Adrenal gland (tissue), 9 donors: ENCODE measurements at regions not wholly inside any gene's neighbourhood (a gene's known extent, or its start where the extent isn't known, plus 50 kb on each side); places are given as distances from the start of the nearest gene placed in this dataset.

ENCODE experiments used
- DNase-seq, 7 donors: peaks; one replicate each; pipeline ENCODE4 v3.0.0-alpha.2; 2019 to 2020
- H3K27ac ChIP-seq, 5 donors: fragments of 200-600 bp; sonication (generic) in 4 of 5; 1 replicate in 3 of 5; 2 replicates in 2 of 5; pipeline versions ENCODE4 v1.5.1 to v1.8.0; 2016 to 2020; ENCODE audit warnings: mild to moderate bottlenecking in 1 of 5
- H3K27me3 ChIP-seq: fragments of 200-600 bp; 2 replicates; pipeline ENCODE4 v1.8.0; 2021
- H3K36me3 ChIP-seq, 2 donors: fragments of 200-600 bp; replicated peaks in 1 of 2; 1 replicate in 1 of 2; 2 replicates in 1 of 2; pipeline versions ENCODE4 v1.5.1 to v1.8.0; 2018 to 2022
- H3K4me1 ChIP-seq, 2 donors: fragments of 200-600 bp; replicated peaks in 1 of 2; 1 replicate in 1 of 2; 2 replicates in 1 of 2; pipeline versions ENCODE4 v1.5.1 to v1.8.0; 2018 to 2021
- H3K4me3 ChIP-seq, 4 donors: fragments of 200-600 bp; sonication (generic) in 3 of 4; one replicate each; pipeline ENCODE4 v1.5.1; 2016 to 2018
- H3K9me3 ChIP-seq, 3 donors: fragments of 200-600 bp; sonication (generic) in 1 of 3; replicated peaks in 1 of 3; 1 replicate in 2 of 3; 2 replicates in 1 of 3; pipeline versions ENCODE4 v1.5.1 to v1.8.0; 2016 to 2021
- POLR2A ChIP-seq, 2 donors: fragments of 450-650 bp; IDR thresholded peaks; one replicate each; pipeline ENCODE4 v1.6.1; 2017; ENCODE audit warnings: antibody characterized with exemption in 2 of 2, mild to moderate bottlenecking in 2 of 2, moderate library complexity in 1 of 2
- WGBS, 4 donors: extraction: QIAGEN DNeasy Blood & Tissue Kit in 2 of 4; methylation state at CpG; one replicate each; pipeline versions ENCODE4 v1.1.5 to v1.1.7; 2013 to 2017; 5-methylcytosine and 5-hydroxymethylcytosine counted together
- intact Hi-C, 2 donors: fragments of 100-400 bp; cut with DNase I; formaldehyde crosslinking; loops; one replicate each; pipeline versions ENCODE4 v1.14.1 to v1.15.0; 2022 to 2023
- TF ChIP-seq, protein P1 (sequence below), 6 experiments: fragments of 450-650 bp in 4 of 6; fragments of 200-600 bp in 2 of 6; sonication (generic) in 1 of 6; IDR thresholded peaks; 1 replicate in 5 of 6; 2 replicates in 1 of 6; pipeline versions ENCODE4 v1.5.1 to v1.8.0; 2016 to 2021; ENCODE audit warnings: antibody characterized with exemption in 6 of 6, mild to moderate bottlenecking in 2 of 6, moderate library complexity in 1 of 6
- donor health status: healthy with polysubstance abuse.
- donor health status: Bipolar disorder and iron deficiency.
- donor health status: DM: yes; HTN: yes; CAD: no.
- donor health status: DM: no; HTN: no; CAD: no.
- donor health status: DM: no; HTN: no; CAD: no.

DNA sequence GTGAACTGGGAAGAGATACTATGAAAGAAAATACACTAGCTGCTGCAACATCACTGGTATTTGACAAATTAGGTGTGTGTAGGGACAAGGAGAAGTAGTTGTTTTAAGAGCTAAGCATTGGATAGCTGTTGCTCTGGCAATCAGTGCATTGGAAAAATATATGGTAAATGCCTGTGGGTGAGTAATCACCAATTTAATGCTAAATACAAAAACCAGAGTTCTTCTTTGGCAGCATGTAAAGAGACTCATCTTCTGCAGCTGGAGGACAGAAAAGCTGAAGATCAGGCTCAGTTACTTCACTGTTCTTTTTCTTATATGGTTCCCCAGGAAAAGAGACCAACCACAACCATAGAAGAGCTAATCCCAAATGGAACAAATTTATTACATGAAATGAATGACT is 201.8 kb upstream of the MPDZ start:
- TF ChIP-seq, protein P1, sequence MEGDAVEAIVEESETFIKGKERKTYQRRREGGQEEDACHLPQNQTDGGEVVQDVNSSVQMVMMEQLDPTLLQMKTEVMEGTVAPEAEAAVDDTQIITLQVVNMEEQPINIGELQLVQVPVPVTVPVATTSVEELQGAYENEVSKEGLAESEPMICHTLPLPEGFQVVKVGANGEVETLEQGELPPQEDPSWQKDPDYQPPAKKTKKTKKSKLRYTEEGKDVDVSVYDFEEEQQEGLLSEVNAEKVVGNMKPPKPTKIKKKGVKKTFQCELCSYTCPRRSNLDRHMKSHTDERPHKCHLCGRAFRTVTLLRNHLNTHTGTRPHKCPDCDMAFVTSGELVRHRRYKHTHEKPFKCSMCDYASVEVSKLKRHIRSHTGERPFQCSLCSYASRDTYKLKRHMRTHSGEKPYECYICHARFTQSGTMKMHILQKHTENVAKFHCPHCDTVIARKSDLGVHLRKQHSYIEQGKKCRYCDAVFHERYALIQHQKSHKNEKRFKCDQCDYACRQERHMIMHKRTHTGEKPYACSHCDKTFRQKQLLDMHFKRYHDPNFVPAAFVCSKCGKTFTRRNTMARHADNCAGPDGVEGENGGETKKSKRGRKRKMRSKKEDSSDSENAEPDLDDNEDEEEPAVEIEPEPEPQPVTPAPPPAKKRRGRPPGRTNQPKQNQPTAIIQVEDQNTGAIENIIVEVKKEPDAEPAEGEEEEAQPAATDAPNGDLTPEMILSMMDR (IDR thresholded peaks at IDR 0.05), result no peak
- TF ChIP-seq POLR2A (IDR thresholded peaks at IDR 0.05), result no peak
- Histone ChIP-seq H3K4me3 (no peak overlapping the region), H3K27ac (no peak overlapping the region), H3K4me1 (no peaks in the 10 kb centered on the region), H3K9me3 (no peaks in the 10 kb centered on the region), H3K27me3 (no peaks in the 10 kb centered on the region), H3K36me3 (no peaks in the 10 kb centered on the region)
- intact Hi-C loops, result no loop called here
- DNase-seq, result no peak

DNA sequence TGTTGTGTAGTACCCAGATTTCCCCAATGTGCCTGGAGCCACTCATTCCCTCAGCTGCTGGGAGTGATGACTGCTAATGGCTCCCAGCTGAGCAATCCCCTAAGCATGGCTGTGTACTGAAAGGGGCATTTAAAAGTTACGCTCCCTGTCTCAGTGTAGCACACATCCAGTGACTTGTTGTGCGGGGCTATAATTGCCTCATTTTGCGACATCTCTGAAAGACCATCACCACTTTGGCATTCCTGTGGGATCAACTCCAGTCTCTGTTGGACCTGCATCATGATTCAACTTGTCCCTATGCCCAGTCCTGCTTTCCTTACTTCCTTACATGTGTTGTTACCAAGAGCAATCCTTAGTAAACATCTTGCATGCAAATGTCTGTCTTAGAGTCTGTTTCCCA is 201.2 kb upstream of the MPDZ start:
- Histone ChIP-seq H3K27ac (no peak overlapping the region), H3K4me3 (no peak overlapping the region), H3K36me3 (no peaks in the 10 kb centered on the region), H3K9me3 (no peaks in the 10 kb centered on the region), H3K27me3 (no peaks in the 10 kb centered on the region), H3K4me1 (no peaks in the 10 kb centered on the region)
- 89 to 98% (median 91%) methylated on average over 3 of the region's 3 CpGs for WGBS, 4 donors
- intact Hi-C loops, result no loop called here
- TF ChIP-seq, protein P1 (IDR thresholded peaks at IDR 0.05), result no peak
- no peak for TF ChIP-seq POLR2A (IDR thresholded peaks at IDR 0.05)
- no peak for DNase-seq

DNA sequence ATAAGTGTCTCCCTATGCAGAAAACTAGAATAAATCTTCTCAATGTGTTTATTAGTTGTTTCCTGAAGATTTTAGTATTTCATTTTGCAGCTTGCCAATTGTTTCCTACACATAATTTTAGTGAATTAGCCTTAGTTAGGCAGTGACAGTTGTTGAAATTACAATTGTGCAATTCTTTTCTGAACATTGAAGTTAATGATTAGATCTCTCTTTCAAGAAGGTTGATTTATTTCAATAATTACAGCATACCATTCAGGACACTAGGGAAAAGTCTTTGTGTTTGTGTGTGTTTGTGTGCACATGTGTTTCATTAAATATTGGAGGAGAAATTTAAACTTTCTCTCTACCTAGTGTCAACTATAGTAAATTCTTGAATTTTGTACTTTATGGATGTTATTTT is 199.6 kb upstream of the MPDZ start:
- H3K27ac ChIP-seq, result no peak overlapping the region
- H3K27me3 ChIP-seq, result no peaks in the 10 kb centered on the region
- H3K4me3 ChIP-seq, result no peak overlapping the region
- TF ChIP-seq POLR2A (IDR thresholded peaks at IDR 0.05), result no peak
- TF ChIP-seq, protein P1 (IDR thresholded peaks at IDR 0.05), result no peak
- no peaks in the 10 kb centered on the region for H3K9me3 ChIP-seq
- intact Hi-C loops, result no loop called here
- no peaks in the 10 kb centered on the region for H3K36me3 ChIP-seq
- no peak for DNase-seq
- H3K4me1 ChIP-seq, result no peaks in the 10 kb centered on the region

DNA sequence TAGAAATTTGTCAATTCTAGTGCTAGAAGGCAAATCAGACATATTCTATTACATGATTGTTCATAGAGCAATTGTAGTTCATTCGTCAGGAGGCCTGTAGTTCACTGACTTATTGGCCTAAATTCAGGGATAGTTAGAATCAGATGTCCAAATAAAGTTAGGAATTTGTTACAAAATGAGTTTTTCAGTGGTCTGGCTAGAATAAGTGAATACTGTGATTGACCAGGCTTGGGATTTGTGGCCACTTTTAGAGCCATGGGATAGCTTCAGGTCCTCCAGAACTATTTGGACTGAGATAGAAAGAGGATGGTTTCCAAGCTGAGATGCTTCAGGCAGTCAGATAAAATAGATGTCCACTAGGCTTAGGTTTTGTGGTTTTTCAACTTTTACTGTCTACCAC is 199.1 kb upstream of the MPDZ start:
- DNase-seq, result no peak
- intact Hi-C loops, result no loop called here
- Histone ChIP-seq H3K36me3 (no peaks in the 10 kb centered on the region), H3K9me3 (no peaks in the 10 kb centered on the region), H3K4me1 (no peaks in the 10 kb centered on the region), H3K27ac (no peak overlapping the region), H3K4me3 (no peak overlapping the region), H3K27me3 (no peaks in the 10 kb centered on the region)
- no peak for TF ChIP-seq POLR2A (IDR thresholded peaks at IDR 0.05)
- TF ChIP-seq, protein P1 (IDR thresholded peaks at IDR 0.05), result no peak
- WGBS, 4 donors, result 66 to 90% (median 81%) methylated on average over 1 of the region's 1 CpG
